ENCODE measurements at regions not wholly inside any gene's neighbourhood (a gene's known extent, or its start where the extent isn't known, plus 50 kb on each side); places are given as distances from the start of the nearest gene placed in this dataset.

- Histone ChIP-seq H3K4me1 (ENCODE audit: control insufficient read depth in 4 of 4, insufficient read depth in 4 of 4, low read length in 3 of 4) (no peaks in the 10 kb centered on the region), H3K9me3 (ENCODE audit: control insufficient read depth in 4 of 4, low read length in 3 of 4) (no peaks in the 10 kb centered on the region), H3K27me3 (ENCODE audit: control insufficient read depth in 4 of 4, insufficient read depth in 4 of 4, low read length in 3 of 4) (no peaks in the 10 kb centered on the region), H3K27ac (ENCODE audit: low read depth in 1 of 2, low read length in 2 of 2) (peak overlapping the region in 1 of 2 donors; percentile 20), H3K9ac (ENCODE audit: low read depth in 1 of 2, low read length in 2 of 2) (no peak overlapping the region), H3K4me3 (ENCODE audit: low read depth in 1 of 3, low read length in 3 of 3) (no peak overlapping the region), H3K36me3 (ENCODE audit: control insufficient read depth in 4 of 4, insufficient read depth in 3 of 4, low read depth in 1 of 4, low read length in 3 of 4) (no peaks in the 10 kb centered on the region)
- WGBS = 95% methylated on average over 14 of the region's 14 CpGs
- no peak for DNase-seq (ENCODE audit: low spot score)
- TF ChIP-seq ZBTB33 (IDR thresholded peaks at IDR 0.05) (no peak), TAF1 (conservative IDR thresholded peaks at IDR 0.05) (no peak), RAD21 (IDR thresholded peaks at IDR 0.05) (no peak), HNF4A (conservative IDR thresholded peaks at IDR 0.05) (no peak), FOXA2 (IDR thresholded peaks at IDR 0.05) (no peak), GABPA (IDR thresholded peaks at IDR 0.05 in 1 of 2, conservative IDR thresholded peaks at IDR 0.05 in 1 of 2) (no peak), SP1 (IDR thresholded peaks at IDR 0.05) (no peak), EGR1 (IDR thresholded peaks at IDR 0.05; ENCODE audit: low read depth in 2 of 2) (no peak), JUND (IDR thresholded peaks at IDR 0.05) (no peak), RXRA (IDR thresholded peaks at IDR 0.05) (no peak), ATF3 (IDR thresholded peaks at IDR 0.05) (no peak), CTCF (IDR thresholded peaks at IDR 0.05; ENCODE audit: low read depth, low read length, missing input control) (no peak), YY1 (IDR thresholded peaks at IDR 0.05) (no peak), HNF4G (IDR thresholded peaks at IDR 0.05) (no peak), MAX (IDR thresholded peaks at IDR 0.05) (no peak)
Observed at GRCh38 chr5:179411161-179411841, 66.0 kb upstream of the ADAMTS2 start.

- no peak overlapping the region for H3K4me3 ChIP-seq (ENCODE audit: low read depth in 1 of 3, low read length in 3 of 3)
- H3K9ac ChIP-seq (ENCODE audit: low read depth in 1 of 2, low read length in 2 of 2) = no peak overlapping the region
- H3K27me3 ChIP-seq (ENCODE audit: control insufficient read depth in 4 of 4, insufficient read depth in 4 of 4, low read length in 3 of 4) = no peaks in the 10 kb centered on the region
- DNase-seq (ENCODE audit: low spot score) = no peak
- H3K27ac ChIP-seq (ENCODE audit: low read depth in 1 of 2, low read length in 2 of 2) = peak overlapping the region in 1 of 2 donors; percentile 30
- TF ChIP-seq FOXA2 (IDR thresholded peaks at IDR 0.05) (no peak), NR2F2 (IDR thresholded peaks at IDR 0.05) (peak; percentile 8), RXRA (IDR thresholded peaks at IDR 0.05) (no peak), SP1 (IDR thresholded peaks at IDR 0.05) (no peak), FOXA1 (IDR thresholded peaks at IDR 0.05) (no peak), JUND (IDR thresholded peaks at IDR 0.05) (no peak)
- H3K36me3 ChIP-seq (ENCODE audit: control insufficient read depth in 4 of 4, insufficient read depth in 3 of 4, low read depth in 1 of 4, low read length in 3 of 4) = no peaks in the 10 kb centered on the region
- WGBS = 89% methylated on average over 27 of the region's 27 CpGs
- H3K9me3 ChIP-seq (ENCODE audit: control insufficient read depth in 4 of 4, low read length in 3 of 4) = no peaks in the 10 kb centered on the region
- H3K4me1 ChIP-seq (ENCODE audit: control insufficient read depth in 4 of 4, insufficient read depth in 4 of 4, low read length in 3 of 4) = no peaks in the 10 kb centered on the region
Observed at GRCh38 chr5:179410291-179411160, 65.3 kb upstream of the ADAMTS2 start.

Measured in liver (tissue), 8 donors.